SK-N-SH (cell line): ENCODE measurements at regions not wholly inside any gene's neighbourhood (a gene's known extent, or its start where the extent isn't known, plus 50 kb on each side); places are given as distances from the start of the nearest gene placed in this dataset.

Experiments used
- CTCF ChIA-PET: fragments of 300-600, 350-600 bp; formaldehyde crosslinking; extraction: SDS; loops from one replicate; lab custom pipeline; 2021; lab: Yijun Ruan, JAX
- POLR2A ChIA-PET: fragments of 350-600 bp; sonication (Branson Sonifier 250); formaldehyde crosslinking; extraction: SDS; loops from one replicate; lab custom pipeline; 2020; ENCODE audit warnings: antibody characterized with exemption, inconsistent platforms; lab: Yijun Ruan, JAX
- DNase-seq: peaks from one replicate; pipeline ENCODE4 v3.0.0; 2012
- H2AFZ ChIP-seq: fragments of 200-600 bp; sonication (generic); 2 replicates; pipeline ENCODE4 v1.8.1; 2016; ENCODE audit warnings: antibody characterized with exemption, mild to moderate bottlenecking, low read depth
- H3F3A ChIP-seq: fragments of 200-600 bp; sonication (generic); replicated peaks from 2 replicates; pipeline ENCODE3; 2016; ENCODE audit warnings: antibody characterized with exemption, mild to moderate bottlenecking; ENCODE audit not compliant: insufficient read depth
- H3K27ac ChIP-seq, 2 experiments: fragments of 200-500 bp in 1 of 2; fragments of 200-600 bp in 1 of 2; sonication (Bioruptor generic) in 1 of 2; sonication (generic), shearing (Covaris generic) in 1 of 2; 2 replicates each; pipeline versions ENCODE4 v1.5.1 to v1.6.1; 2014 to 2016; ENCODE audit warnings: low read depth in 2 of 2, inconsistent platforms in 1 of 2, low read length in 1 of 2, mild to moderate bottlenecking in 1 of 2, mixed read lengths in 1 of 2
- H3K27me3 ChIP-seq: fragments of 200-600 bp; sonication (generic), shearing (Covaris generic); 2 replicates; pipeline ENCODE4 v1.6.1; 2016; ENCODE audit warnings: mixed run types; ENCODE audit not compliant: insufficient read depth
- H3K36me3 ChIP-seq, 2 experiments: fragments of 200-500 bp in 1 of 2; fragments of 200-600 bp in 1 of 2; sonication (Bioruptor generic) in 1 of 2; sonication (generic) in 1 of 2; replicated peaks in 1 of 2; 2 replicates each; pipeline versions ENCODE3 to v1.5.1; 2014 to 2016; ENCODE audit warnings: low read length in 1 of 2, mild to moderate bottlenecking in 1 of 2; ENCODE audit not compliant: insufficient read depth in 2 of 2, control insufficient read depth in 1 of 2
- H3K4me1 ChIP-seq, 2 experiments: fragments of 200-500 bp in 1 of 2; fragments of 200-600 bp in 1 of 2; sonication (Bioruptor generic) in 1 of 2; sonication (generic), shearing (Covaris generic) in 1 of 2; 2 replicates each; pipeline versions ENCODE4 v1.5.1 to v1.6.1; 2014 to 2016; ENCODE audit warnings: low read depth in 1 of 2, low read length in 1 of 2, mixed run types in 1 of 2; ENCODE audit not compliant: insufficient read depth in 2 of 2, control insufficient read depth in 1 of 2
- H3K4me2 ChIP-seq: fragments of 200-600 bp; sonication (generic), shearing (Covaris generic); 2 replicates; pipeline ENCODE4 v1.6.1; 2017; ENCODE audit warnings: mixed run types
- H3K4me3 ChIP-seq, 2 experiments: fragments of 200-500 bp in 1 of 2; fragments of 200-600 bp in 1 of 2; sonication (Bioruptor generic) in 1 of 2; sonication (generic), shearing (Covaris generic) in 1 of 2; 2 replicates each; pipeline versions ENCODE4 v1.5.1 to v1.8.1; 2014 to 2016; ENCODE audit warnings: low read depth in 2 of 2, inconsistent platforms in 1 of 2, low read length in 1 of 2, mild to moderate bottlenecking in 1 of 2, mixed read lengths in 1 of 2, moderate library complexity in 1 of 2
- H3K79me2 ChIP-seq: fragments of 200-600 bp; sonication (generic); 2 replicates; pipeline ENCODE4 v1.8.1; 2017; ENCODE audit warnings: mild to moderate bottlenecking; ENCODE audit not compliant: insufficient read depth
- H3K9ac ChIP-seq: fragments of 200-600 bp; sonication (generic); 2 replicates; pipeline ENCODE4 v1.6.1; 2017; ENCODE audit warnings: mixed run types
- H3K9me2 ChIP-seq: fragments of 200-600 bp; sonication (generic); 2 replicates; pipeline ENCODE4 v1.6.1; 2017; ENCODE audit warnings: mixed run types
- H3K9me3 ChIP-seq: fragments of 200-600 bp; sonication (generic); 2 replicates; pipeline ENCODE4 v1.6.1; 2017; ENCODE audit warnings: mixed run types, mild to moderate bottlenecking, moderate library complexity
- H4K20me1 ChIP-seq: fragments of 200-600 bp; sonication (generic); 2 replicates; pipeline ENCODE4 v1.6.1; 2017; ENCODE audit warnings: mild to moderate bottlenecking, mixed run types; ENCODE audit not compliant: insufficient read depth
- EP300 ChIP-seq, 2 experiments: IDR thresholded peaks; 2 replicates each; pipeline versions ENCODE4 v1.4.0 to v1.6.1; 2012; ENCODE audit warnings: borderline replicate concordance in 1 of 2, low read depth in 1 of 2, low read length in 1 of 2
- EZH2phosphoT487 ChIP-seq: fragments of 200-600 bp; sonication (generic); IDR thresholded peaks from 2 replicates; pipeline ENCODE4 v1.6.1; 2017; ENCODE audit warnings: low read depth, mixed run types, mild to moderate bottlenecking, antibody characterized with exemption, moderate library complexity, borderline replicate concordance
- FOXJ3 ChIP-seq: sonication (generic); formaldehyde crosslinking; IDR thresholded peaks from 2 replicates; pipeline ENCODE4 v1.5.1; 2020; ENCODE audit warnings: mild to moderate bottlenecking, missing genetic modification reagents
- FOXM1 ChIP-seq: IDR thresholded peaks from 2 replicates; pipeline ENCODE4 v1.4.0; 2012; ENCODE audit warnings: low read depth, mild to moderate bottlenecking
- MEF2A ChIP-seq: IDR thresholded peaks from 2 replicates; pipeline ENCODE4 v1.4.0; 2012; ENCODE audit warnings: low read depth, borderline replicate concordance
- NFIC ChIP-seq: IDR thresholded peaks from 2 replicates; pipeline ENCODE4 v1.4.0; 2012; ENCODE audit warnings: borderline replicate concordance
- POLR2AphosphoS5 ChIP-seq: IDR thresholded peaks from 2 replicates; pipeline ENCODE4 v1.6.1; 2012; ENCODE audit warnings: low read depth, low read length
- RCOR1 ChIP-seq: fragments of 150-350 bp; IDR thresholded peaks from 2 replicates; pipeline ENCODE4 v1.6.1; 2017; ENCODE audit warnings: antibody characterized with exemption, low read length
- RXRA ChIP-seq: IDR thresholded peaks from 2 replicates; pipeline ENCODE4 v1.4.0; 2012; ENCODE audit warnings: low read depth, mild to moderate bottlenecking, borderline replicate concordance
- SIN3A ChIP-seq: IDR thresholded peaks from 2 replicates; pipeline ENCODE4 v1.6.1; 2012; ENCODE audit warnings: low read depth, mild to moderate bottlenecking, low read length, moderate library complexity, borderline replicate concordance
- TAF1 ChIP-seq: IDR thresholded peaks from 2 replicates; pipeline ENCODE4 v1.6.1; 2012; ENCODE audit warnings: low read depth, mild to moderate bottlenecking, low read length, moderate library complexity, borderline replicate concordance
- TEAD4 ChIP-seq: IDR thresholded peaks from 2 replicates; pipeline ENCODE4 v1.4.0; 2012; ENCODE audit warnings: mild to moderate bottlenecking, borderline replicate concordance; ENCODE audit not compliant: insufficient read depth
- WGBS: methylation state at CpG from one replicate; pipeline ENCODE4 v1.1.6; 2017; ENCODE audit warnings: low lambda C conversion rate; 5-methylcytosine and 5-hydroxymethylcytosine counted together
- TF ChIP-seq, protein P1 (sequence below): IDR thresholded peaks from 2 replicates; pipeline ENCODE4; 2012
- TF ChIP-seq, protein P2 (sequence below): IDR thresholded peaks from 2 replicates; pipeline ENCODE4 v1.4.0; 2012; ENCODE audit warnings: low read depth
- TF ChIP-seq, protein P3 (sequence below): fragments of 150-350 bp; IDR thresholded peaks from 2 replicates; pipeline ENCODE4 v1.6.1; 2017; ENCODE audit warnings: antibody characterized with exemption, low read length, low read depth, borderline replicate concordance
- TF ChIP-seq, protein P4 (sequence below): IDR thresholded peaks from 2 replicates; pipeline ENCODE4 v1.4.0; 2012; ENCODE audit warnings: low read depth, borderline replicate concordance

DNA sequence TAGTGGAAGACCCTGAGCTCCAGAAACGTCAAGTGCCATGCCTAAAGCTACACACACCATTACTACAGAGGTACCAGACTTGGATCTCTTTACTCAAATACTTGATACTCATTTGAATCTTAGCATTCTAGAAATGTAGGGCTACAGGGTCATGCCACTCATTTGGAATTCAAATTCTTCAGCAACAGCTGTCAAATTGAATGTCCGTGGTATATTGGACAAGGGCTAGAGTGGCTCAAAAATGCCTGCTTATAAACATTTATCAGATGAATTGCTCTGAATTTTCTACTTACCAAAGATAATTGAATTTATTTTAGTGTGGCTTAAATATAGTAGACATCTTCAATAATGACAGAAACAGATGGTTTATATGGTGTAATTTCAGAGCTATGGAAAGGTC is 669.7 kb downstream of the SLC4A3 start:
- TF ChIP-seq EP300 (IDR thresholded peaks at IDR 0.05; ENCODE audit: borderline replicate concordance in 1 of 2, low read depth in 1 of 2, low read length in 1 of 2) (peak in 1 of 2 experiments; percentile 32; a peak in 1 of 4 replicates), EZH2phosphoT487 (no peak), TAF1 (no peak), NFIC (no peak)
- Histone ChIP-seq H3K27me3 (no peaks in the 10 kb centered on the region), H3K36me3 (no peaks in the 10 kb centered on the region), H3K9ac (no peak overlapping the region), H3K4me3 (no peak overlapping the region), H3F3A (no peaks in the 10 kb centered on the region), H3K9me2 (no peaks in the 10 kb centered on the region), H3K4me2 (no peak overlapping the region), H3K4me1 (no peaks in the 10 kb centered on the region), H2AFZ (no peak overlapping the region), H3K79me2 (no peaks in the 10 kb centered on the region), H3K27ac (no peak overlapping the region), H3K9me3 (peaks cover 4% of the 10 kb centered on the region; the same call in 1 of the 2 replicates), H4K20me1 (no peaks in the 10 kb centered on the region)
- POLR2A ChIA-PET, result no interaction called here
- CTCF ChIA-PET, result no interaction called here
- DNase-seq, result no peak
- 43% methylated on average over 2 of the region's 2 CpGs for WGBS

DNA sequence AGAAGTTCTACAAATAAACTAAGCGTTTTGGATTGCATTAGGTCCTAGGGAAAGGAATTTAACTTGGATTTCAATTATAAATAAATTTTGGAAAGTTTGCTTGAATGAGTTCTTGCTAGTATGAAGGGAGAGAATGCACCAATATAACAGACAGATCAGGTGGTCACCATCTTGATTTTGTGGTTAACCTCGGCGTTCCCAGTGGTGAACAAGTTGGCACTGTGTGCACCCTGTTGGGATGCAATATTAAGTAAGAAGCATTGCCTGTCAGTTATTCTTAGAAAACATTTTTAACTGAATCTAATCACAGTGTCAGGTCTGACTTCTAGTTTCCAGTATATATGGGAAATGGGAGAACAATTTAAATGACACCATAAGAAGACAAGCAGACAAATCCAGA is 673.4 kb downstream of the SLC4A3 start:
- H3K9me3 ChIP-seq, result no peaks in the 10 kb centered on the region
- H3K27me3 ChIP-seq, result no peaks in the 10 kb centered on the region
- H3K79me2 ChIP-seq, result no peaks in the 10 kb centered on the region
- H3F3A ChIP-seq, result no peaks in the 10 kb centered on the region
- DNase-seq, result no peak
- no peak overlapping the region for H3K4me3 ChIP-seq
- ChIA-PET CTCF (no interaction called here), POLR2A (no interaction called here)
- WGBS, result 39% methylated on average over 3 of the region's 3 CpGs
- no peak overlapping the region for H3K9ac ChIP-seq
- H3K36me3 ChIP-seq, result no peaks in the 10 kb centered on the region
- no peaks in the 10 kb centered on the region for H3K9me2 ChIP-seq
- no peak overlapping the region for H3K27ac ChIP-seq
- TF ChIP-seq POLR2AphosphoS5 (no peak), EZH2phosphoT487 (no peak)
- TF ChIP-seq, protein P1, sequence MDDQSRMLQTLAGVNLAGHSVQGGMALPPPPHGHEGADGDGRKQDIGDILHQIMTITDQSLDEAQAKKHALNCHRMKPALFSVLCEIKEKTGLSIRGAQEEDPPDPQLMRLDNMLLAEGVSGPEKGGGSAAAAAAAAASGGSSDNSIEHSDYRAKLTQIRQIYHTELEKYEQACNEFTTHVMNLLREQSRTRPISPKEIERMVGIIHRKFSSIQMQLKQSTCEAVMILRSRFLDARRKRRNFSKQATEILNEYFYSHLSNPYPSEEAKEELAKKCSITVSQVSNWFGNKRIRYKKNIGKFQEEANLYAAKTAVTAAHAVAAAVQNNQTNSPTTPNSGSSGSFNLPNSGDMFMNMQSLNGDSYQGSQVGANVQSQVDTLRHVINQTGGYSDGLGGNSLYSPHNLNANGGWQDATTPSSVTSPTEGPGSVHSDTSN, result 0 out of 2 replicates have a peak, but pooled peaks have one; percentile 16
- TF ChIP-seq, all 33 proteins: peak for 1
- H3K4me2 ChIP-seq, result no peak overlapping the region
- no peaks in the 10 kb centered on the region for H3K4me1 ChIP-seq
- no peaks in the 10 kb centered on the region for H4K20me1 ChIP-seq
- H2AFZ ChIP-seq, result no peak overlapping the region

DNA sequence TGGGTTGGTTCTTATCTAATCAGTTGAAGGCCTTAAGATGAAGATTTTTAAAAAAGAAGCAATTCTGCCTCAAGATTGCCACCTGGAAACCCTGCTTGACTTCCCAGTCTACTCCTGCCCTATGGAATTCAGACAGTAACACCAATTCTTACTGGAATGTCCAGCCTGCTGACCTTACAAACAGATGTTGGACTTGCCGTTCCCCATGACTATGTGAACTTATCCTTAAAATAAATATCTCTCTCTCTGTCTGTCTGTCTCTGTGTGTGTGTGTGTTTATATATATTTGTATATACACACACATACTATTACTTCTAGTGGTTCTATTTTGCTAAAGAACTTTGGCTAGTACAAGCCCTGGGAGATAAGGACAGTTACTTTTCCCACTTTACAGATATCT is 675.3 kb downstream of the SLC4A3 start:
- ChIA-PET CTCF (no interaction called here), POLR2A (no interaction called here)
- no peaks in the 10 kb centered on the region for H3K4me1 ChIP-seq
- no peaks in the 10 kb centered on the region for H4K20me1 ChIP-seq
- no peak overlapping the region for H2AFZ ChIP-seq
- no peak for DNase-seq
- H3K27me3 ChIP-seq, result no peaks in the 10 kb centered on the region
- WGBS, result 67% methylated on average over 1 of the region's 1 CpG
- no peaks in the 10 kb centered on the region for H3K9me2 ChIP-seq
- H3K79me2 ChIP-seq, result no peaks in the 10 kb centered on the region
- H3K9me3 ChIP-seq, result no peaks in the 10 kb centered on the region
- no peak overlapping the region for H3K4me2 ChIP-seq
- H3K4me3 ChIP-seq, result no peak overlapping the region
- TF ChIP-seq, protein P2, sequence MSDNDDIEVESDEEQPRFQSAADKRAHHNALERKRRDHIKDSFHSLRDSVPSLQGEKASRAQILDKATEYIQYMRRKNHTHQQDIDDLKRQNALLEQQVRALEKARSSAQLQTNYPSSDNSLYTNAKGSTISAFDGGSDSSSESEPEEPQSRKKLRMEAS, result no peak
- no peak for TF ChIP-seq MEF2A
- TF ChIP-seq RCOR1, result no peak
- no peak for TF ChIP-seq SIN3A
- TF ChIP-seq FOXM1, result no peak
- TF ChIP-seq, protein P3, sequence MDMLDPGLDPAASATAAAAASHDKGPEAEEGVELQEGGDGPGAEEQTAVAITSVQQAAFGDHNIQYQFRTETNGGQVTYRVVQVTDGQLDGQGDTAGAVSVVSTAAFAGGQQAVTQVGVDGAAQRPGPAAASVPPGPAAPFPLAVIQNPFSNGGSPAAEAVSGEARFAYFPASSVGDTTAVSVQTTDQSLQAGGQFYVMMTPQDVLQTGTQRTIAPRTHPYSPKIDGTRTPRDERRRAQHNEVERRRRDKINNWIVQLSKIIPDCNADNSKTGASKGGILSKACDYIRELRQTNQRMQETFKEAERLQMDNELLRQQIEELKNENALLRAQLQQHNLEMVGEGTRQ, result no peak
- TF ChIP-seq, protein P4, sequence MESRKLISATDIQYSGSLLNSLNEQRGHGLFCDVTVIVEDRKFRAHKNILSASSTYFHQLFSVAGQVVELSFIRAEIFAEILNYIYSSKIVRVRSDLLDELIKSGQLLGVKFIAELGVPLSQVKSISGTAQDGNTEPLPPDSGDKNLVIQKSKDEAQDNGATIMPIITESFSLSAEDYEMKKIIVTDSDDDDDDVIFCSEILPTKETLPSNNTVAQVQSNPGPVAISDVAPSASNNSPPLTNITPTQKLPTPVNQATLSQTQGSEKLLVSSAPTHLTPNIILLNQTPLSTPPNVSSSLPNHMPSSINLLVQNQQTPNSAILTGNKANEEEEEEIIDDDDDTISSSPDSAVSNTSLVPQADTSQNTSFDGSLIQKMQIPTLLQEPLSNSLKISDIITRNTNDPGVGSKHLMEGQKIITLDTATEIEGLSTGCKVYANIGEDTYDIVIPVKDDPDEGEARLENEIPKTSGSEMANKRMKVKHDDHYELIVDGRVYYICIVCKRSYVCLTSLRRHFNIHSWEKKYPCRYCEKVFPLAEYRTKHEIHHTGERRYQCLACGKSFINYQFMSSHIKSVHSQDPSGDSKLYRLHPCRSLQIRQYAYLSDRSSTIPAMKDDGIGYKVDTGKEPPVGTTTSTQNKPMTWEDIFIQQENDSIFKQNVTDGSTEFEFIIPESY, result no peak
- TF ChIP-seq TEAD4, result no peak
- TF ChIP-seq FOXJ3 (CRISPR knock-in tag), result no peak
- TF ChIP-seq, protein P1, result no peak
- TF ChIP-seq RXRA, result no peak
- H3K9ac ChIP-seq, result no peak overlapping the region
- no peaks in the 10 kb centered on the region for H3F3A ChIP-seq
- no peak overlapping the region for H3K27ac ChIP-seq
- H3K36me3 ChIP-seq, result no peaks in the 10 kb centered on the region
